BE2C (cell line): ENCODE measurements at regions not wholly inside any gene's neighbourhood (a gene's known extent, or its start where the extent isn't known, plus 50 kb on each side); places are given as distances from the start of the nearest gene placed in this dataset.
"Not testable (repeated sequence)": the region's sequence is repeated elsewhere in the genome, so short reads cannot be mapped to it uniquely, and the experiment has no call there.

Experiments
- DNase-seq: peaks from one replicate; pipeline ENCODE4 v3.0.0-alpha.2; 2020
- H3K27me3 ChIP-seq: fragments of 250-450 bp; sonication (Bioruptor Pico); 2 replicates; pipeline ENCODE4 v1.5.1; 2020; ENCODE audit warnings: mild to moderate bottlenecking
- H3K36me3 ChIP-seq: fragments of 250-450 bp; sonication (Bioruptor Pico); 2 replicates; pipeline ENCODE4 v1.5.1; 2020; ENCODE audit warnings: mild to moderate bottlenecking
- H3K4me1 ChIP-seq: fragments of 250-450 bp; sonication (Bioruptor Pico); 2 replicates; pipeline ENCODE4 v1.5.1; 2020
- H3K4me3 ChIP-seq: 2 replicates; pipeline ENCODE4 v1.5.1; 2011; ENCODE audit warnings: low read depth, low read length
- H3K9me3 ChIP-seq: fragments of 250-450 bp; sonication (Bioruptor Pico); 2 replicates; pipeline ENCODE4 v1.5.1; 2020
- CTCF ChIP-seq: IDR thresholded peaks from 2 replicates; pipeline ENCODE4 v1.5.1; 2012; ENCODE audit warnings: mild to moderate bottlenecking, low read depth, low read length

GRCh38 chr15:62278534-62278933 is 113.4 kb upstream of the C2CD4B start:
- TF ChIP-seq CTCF = no peak
- DNase-seq = no peak
- H3K27me3 ChIP-seq = no peaks in the 10 kb centered on the region

GRCh38 chr15:62279041-62279440 is 114.0 kb upstream of the C2CD4B start:
- no peaks in the 10 kb centered on the region for H3K4me1 ChIP-seq
- no peaks in the 10 kb centered on the region for H3K9me3 ChIP-seq
- H3K36me3 ChIP-seq = no peaks in the 10 kb centered on the region
- no peak for DNase-seq
- no peak overlapping the region for H3K4me3 ChIP-seq
- no peak for TF ChIP-seq CTCF
- no peaks in the 10 kb centered on the region for H3K27me3 ChIP-seq

More at GRCh38 chr15:62278534-62278933, 113.4 kb upstream of the C2CD4B start:
- Histone ChIP-seq H3K9me3 (no peaks in the 10 kb centered on the region), H3K4me3 (no peak overlapping the region), H3K36me3 (no peaks in the 10 kb centered on the region), H3K4me1 (no peaks in the 10 kb centered on the region)

- Histone ChIP-seq H3K27me3 (no peaks in the 10 kb centered on the region), H3K4me1 (no peaks in the 10 kb centered on the region), H3K36me3 (no peaks in the 10 kb centered on the region), H3K4me3 (no peak overlapping the region), H3K9me3 (no peaks in the 10 kb centered on the region)
- TF ChIP-seq CTCF = no peak
- no peak for DNase-seq
Observed at GRCh38 chr15:62280625-62281024, 115.5 kb upstream of the C2CD4B start.

- H3K4me3 ChIP-seq, DNase-seq, H3K36me3 ChIP-seq, H3K9me3 ChIP-seq, H3K4me1 ChIP-seq, H3K27me3 ChIP-seq: not testable (repeated sequence)
Observed at GRCh38 chr15:62281801-62282200, 116.7 kb upstream of the C2CD4B start.

- Histone ChIP-seq H3K9me3 (no peaks in the 10 kb centered on the region), H3K4me1 (no peaks in the 10 kb centered on the region), H3K4me3 (no peak overlapping the region), H3K27me3 (no peaks in the 10 kb centered on the region), H3K36me3 (no peaks in the 10 kb centered on the region)
- no peak for DNase-seq
- TF ChIP-seq CTCF = no peak
Observed at GRCh38 chr15:62287066-62287857, 122.2 kb upstream of the C2CD4B start.

GRCh38 chr15:62288361-62289017 is 123.4 kb upstream of the C2CD4B start:
- no peaks in the 10 kb centered on the region for H3K27me3 ChIP-seq
- H3K9me3 ChIP-seq = no peaks in the 10 kb centered on the region
- no peak for TF ChIP-seq CTCF
- no peaks in the 10 kb centered on the region for H3K36me3 ChIP-seq
- H3K4me1 ChIP-seq = no peaks in the 10 kb centered on the region
- H3K4me3 ChIP-seq = no peak overlapping the region
- no peak for DNase-seq
